ENCODE measurements at regions not wholly inside any gene's neighbourhood (a gene's known extent, or its start where the extent isn't known, plus 50 kb on each side); places are given as distances from the start of the nearest gene placed in this dataset.

DNA sequence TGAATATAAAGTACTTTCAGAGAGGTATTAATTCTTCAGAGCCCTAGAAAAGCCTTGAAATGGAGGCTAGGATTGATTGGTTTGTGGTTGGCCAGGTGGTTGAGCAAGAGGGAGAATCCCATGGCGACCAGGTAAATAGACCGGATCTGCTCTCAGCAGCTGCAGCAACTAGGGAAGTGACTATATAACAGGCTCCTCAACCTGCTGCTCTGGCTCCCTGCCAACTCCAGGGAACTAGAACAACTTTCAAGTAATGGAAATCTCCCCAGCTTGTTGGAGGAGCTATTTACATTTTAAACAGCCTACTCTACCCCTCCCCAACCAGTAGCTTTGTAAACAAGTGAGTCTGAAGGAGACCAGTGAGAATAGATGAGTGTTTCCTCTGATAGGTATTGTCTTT lies 121.8 kb upstream of the CADM2 start:
- TF ChIP-seq, protein P1, sequence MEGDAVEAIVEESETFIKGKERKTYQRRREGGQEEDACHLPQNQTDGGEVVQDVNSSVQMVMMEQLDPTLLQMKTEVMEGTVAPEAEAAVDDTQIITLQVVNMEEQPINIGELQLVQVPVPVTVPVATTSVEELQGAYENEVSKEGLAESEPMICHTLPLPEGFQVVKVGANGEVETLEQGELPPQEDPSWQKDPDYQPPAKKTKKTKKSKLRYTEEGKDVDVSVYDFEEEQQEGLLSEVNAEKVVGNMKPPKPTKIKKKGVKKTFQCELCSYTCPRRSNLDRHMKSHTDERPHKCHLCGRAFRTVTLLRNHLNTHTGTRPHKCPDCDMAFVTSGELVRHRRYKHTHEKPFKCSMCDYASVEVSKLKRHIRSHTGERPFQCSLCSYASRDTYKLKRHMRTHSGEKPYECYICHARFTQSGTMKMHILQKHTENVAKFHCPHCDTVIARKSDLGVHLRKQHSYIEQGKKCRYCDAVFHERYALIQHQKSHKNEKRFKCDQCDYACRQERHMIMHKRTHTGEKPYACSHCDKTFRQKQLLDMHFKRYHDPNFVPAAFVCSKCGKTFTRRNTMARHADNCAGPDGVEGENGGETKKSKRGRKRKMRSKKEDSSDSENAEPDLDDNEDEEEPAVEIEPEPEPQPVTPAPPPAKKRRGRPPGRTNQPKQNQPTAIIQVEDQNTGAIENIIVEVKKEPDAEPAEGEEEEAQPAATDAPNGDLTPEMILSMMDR (IDR thresholded peaks at IDR 0.05) = no peak
- no peak for TF ChIP-seq POLR2A (IDR thresholded peaks at IDR 0.05)

All from uterus (tissue), 2 donors.